IMR-90 (cell line): ENCODE measurements at regions not wholly inside any gene's neighbourhood (a gene's known extent, or its start where the extent isn't known, plus 50 kb on each side); places are given as distances from the start of the nearest gene placed in this dataset.

Experiments used
- ATAC-seq: fragments of 200-7000 bp; cut with Tn5 transposase; 2 replicates; pipeline ENCODE4 v1.9.1; 2020; ENCODE audit warnings: low read depth, mild to moderate bottlenecking, moderate library complexity
- BruUV-seq: library from RNA; stranded (reverse); fragments of 400-500 nt; replicated peaks from 2 replicates; lab custom pipeline; 2021; lab: Mats Ljungman, UMichigan
- CTCF ChIA-PET: fragments of 300-600 bp; formaldehyde crosslinking; extraction: SDS; loops from one replicate; lab custom pipeline; 2021; ENCODE audit warnings: antibody characterized with exemption; lab: Yijun Ruan, JAX
- POLR2A ChIA-PET: fragments of 300-600 bp; sonication (Branson Sonifier 250); formaldehyde crosslinking; loops from one replicate; lab custom pipeline; 2022; ENCODE audit warnings: antibody characterized with exemption; ENCODE audit not compliant: unreplicated experiment; lab: Charles Lee
- DNase-seq: peaks from one replicate; pipeline ENCODE4 v3.0.0; 2013
- H2AFZ ChIP-seq: replicated peaks from 2 replicates; pipeline ENCODE3; 2013; ENCODE audit warnings: low read length, mild to moderate bottlenecking; ENCODE audit not compliant: poor library complexity
- H2AK5ac ChIP-seq: 2 replicates; pipeline ENCODE4 v1.6.1; 2013; ENCODE audit warnings: low read depth, low read length, inconsistent platforms
- H2AK9ac ChIP-seq: replicated peaks from 2 replicates; pipeline ENCODE3; 2013; ENCODE audit warnings: mild to moderate bottlenecking, low read depth, low read length, moderate library complexity; ENCODE audit not compliant: poor library complexity
- H2BK120ac ChIP-seq: 2 replicates; pipeline ENCODE4 v1.6.1; 2013; ENCODE audit warnings: low read depth, low read length, inconsistent platforms
- H2BK15ac ChIP-seq: 3 replicates; pipeline ENCODE4 v1.6.1; 2013; ENCODE audit warnings: low read depth, low read length, inconsistent platforms
- H2BK20ac ChIP-seq: 2 replicates; pipeline ENCODE4 v1.6.1; 2013; ENCODE audit warnings: low read depth, mild to moderate bottlenecking, inconsistent platforms, low read length, moderate library complexity
- H2BK5ac ChIP-seq: 2 replicates; pipeline ENCODE4 v1.6.1; 2013; ENCODE audit warnings: mild to moderate bottlenecking, low read depth, low read length, inconsistent platforms; ENCODE audit not compliant: poor library complexity, severe bottlenecking
- H3K14ac ChIP-seq: replicated peaks from 2 replicates; pipeline ENCODE4 v1.6.1; 2013; ENCODE audit warnings: low read depth, low read length, inconsistent platforms
- H3K18ac ChIP-seq: 2 replicates; pipeline ENCODE4 v1.6.1; 2013; ENCODE audit warnings: low read depth, low read length, control low read depth
- H3K23ac ChIP-seq: 2 replicates; pipeline ENCODE4 v1.6.1; 2013; ENCODE audit warnings: low read depth, low read length, inconsistent platforms
- H3K27ac ChIP-seq: 2 replicates; pipeline ENCODE4 v1.5.1; 2013; ENCODE audit warnings: mild to moderate bottlenecking, control low read depth, low read length; ENCODE audit not compliant: insufficient read depth
- H3K27me3 ChIP-seq: 2 replicates; pipeline ENCODE4 v1.6.1; 2013; ENCODE audit warnings: low read length; ENCODE audit not compliant: control insufficient read depth, insufficient read depth
- H3K36me3 ChIP-seq: 2 replicates; pipeline ENCODE4 v1.6.1; 2013; ENCODE audit warnings: low read length, mixed read lengths; ENCODE audit not compliant: control insufficient read depth, insufficient read depth
- H3K4ac ChIP-seq: 2 replicates; pipeline ENCODE4 v1.6.1; 2013; ENCODE audit warnings: low read depth, low read length, inconsistent platforms
- H3K4me1 ChIP-seq: 2 replicates; pipeline ENCODE4 v1.6.1; 2013; ENCODE audit warnings: low read length, mixed read lengths; ENCODE audit not compliant: control insufficient read depth, insufficient read depth
- H3K4me2 ChIP-seq: 2 replicates; pipeline ENCODE4 v1.6.1; 2013; ENCODE audit warnings: low read depth, mild to moderate bottlenecking, control low read depth, low read length, moderate library complexity
- H3K4me3 ChIP-seq: 2 replicates; pipeline ENCODE4 v1.5.1; 2013; ENCODE audit warnings: low read depth, mild to moderate bottlenecking, control low read depth, low read length, moderate library complexity; ENCODE audit not compliant: insufficient read depth
- H3K56ac ChIP-seq: 2 replicates; pipeline ENCODE4 v1.6.1; 2013; ENCODE audit warnings: low read length, inconsistent platforms; ENCODE audit not compliant: insufficient read depth; ENCODE audit errors: extremely low read depth
- H3K79me1 ChIP-seq, 2 experiments: 2 replicates each; pipeline ENCODE4 v1.6.1; 2013; ENCODE audit warnings: low read length in 2 of 2, inconsistent platforms in 1 of 2, low read depth in 1 of 2
- H3K9ac ChIP-seq: 2 replicates; pipeline ENCODE4 v1.6.1; 2013; ENCODE audit warnings: low read depth, low read length, control low read depth
- H3K9me1 ChIP-seq: 2 replicates; pipeline ENCODE4 v1.6.1; 2013; ENCODE audit warnings: low read length, inconsistent platforms; ENCODE audit not compliant: insufficient read depth
- H3K9me3 ChIP-seq: 2 replicates; pipeline ENCODE4 v1.6.1; 2013; ENCODE audit warnings: low read length; ENCODE audit not compliant: control insufficient read depth, insufficient read depth
- H4K20me1 ChIP-seq: 2 replicates; pipeline ENCODE4 v1.6.1; 2013; ENCODE audit warnings: low read length, inconsistent platforms; ENCODE audit not compliant: insufficient read depth
- H4K5ac ChIP-seq: 2 replicates; pipeline ENCODE4 v1.6.1; 2013; ENCODE audit warnings: mild to moderate bottlenecking, low read depth, low read length, control low read depth
- H4K8ac ChIP-seq, 2 experiments: 2 replicates each; pipeline ENCODE4 v1.6.1; 2013; ENCODE audit warnings: low read depth in 2 of 2, low read length in 2 of 2, control low read depth in 1 of 2, inconsistent platforms in 1 of 2
- H4K91ac ChIP-seq: 2 replicates; pipeline ENCODE4 v1.6.1; 2013; ENCODE audit warnings: low read depth, low read length, inconsistent platforms; ENCODE audit not compliant: insufficient read depth
- BHLHE40 ChIP-seq: fragments of 150-350 bp; IDR thresholded peaks from 2 replicates; pipeline ENCODE4 v1.6.1; 2016; ENCODE audit warnings: mild to moderate bottlenecking, low read depth, low read length
- CEBPB ChIP-seq: IDR thresholded peaks from 2 replicates; pipeline ENCODE4 v1.6.1; 2012; ENCODE audit warnings: low read depth, low read length, improper control_type of control experiment
- CHD1 ChIP-seq: IDR thresholded peaks from 2 replicates; pipeline ENCODE4 v1.6.1; 2012; ENCODE audit warnings: low read depth, low read length, improper control_type of control experiment
- FOS ChIP-seq: fragments of 150-350 bp; IDR thresholded peaks from 2 replicates; pipeline ENCODE4 v1.6.1; 2016; ENCODE audit warnings: low read depth, low read length
- MXI1 ChIP-seq: IDR thresholded peaks from 2 replicates; pipeline ENCODE4 v1.6.1; 2012; ENCODE audit warnings: low read depth, mild to moderate bottlenecking, low read length, moderate library complexity, borderline replicate concordance
- POLR2A ChIP-seq: IDR thresholded peaks from 2 replicates; pipeline ENCODE4 v1.6.1; 2012; ENCODE audit warnings: mild to moderate bottlenecking, low read depth, low read length
- RAD21 ChIP-seq: IDR thresholded peaks from 2 replicates; pipeline ENCODE4 v1.6.1; 2012; ENCODE audit warnings: low read length, improper control_type of control experiment
- RFX5 ChIP-seq: IDR thresholded peaks from 2 replicates; pipeline ENCODE4 v1.8.0; 2012; ENCODE audit warnings: low read depth, mild to moderate bottlenecking, low read length, moderate library complexity
- SMC3 ChIP-seq: fragments of 150-350 bp; IDR thresholded peaks from 2 replicates; pipeline ENCODE4 v1.6.1; 2016; ENCODE audit warnings: low read depth, mild to moderate bottlenecking, antibody characterized with exemption, low read length, moderate library complexity
- WGBS, 2 experiments: methylation state at CpG; one replicate each; pipeline versions ENCODE4 v1.1.5 to v1.1.7; 2013; ENCODE audit warnings: missing lambda C conversion rate in 2 of 2; ENCODE audit not compliant: insufficient read length in 1 of 2; ENCODE audit errors: extremely low coverage in 2 of 2; 5-methylcytosine and 5-hydroxymethylcytosine counted together
- dilution Hi-C: fragments of 300-500 bp; cut with HindIII; formaldehyde crosslinking; loops from one replicate; pipeline ENCODE4 v1.14.3; 2018; ENCODE audit warnings: low sequenced_read_pairs; ENCODE audit not compliant: unreplicated experiment
- in situ Hi-C: fragments of 300-500 bp; cut with MboI; formaldehyde crosslinking; loops from 3 replicates; pipeline ENCODE4 v1.14.3; 2019; ENCODE audit warnings: low sequenced_read_pairs, inconsistent platforms, mixed read lengths
- intact Hi-C: fragments of 100-400 bp; cut with micrococcal nuclease; formaldehyde crosslinking; loops from 2 replicates; pipeline ENCODE4 v1.10.0; 2022
- TF ChIP-seq, protein P1 (sequence below): fragments of 150-350 bp; IDR thresholded peaks from 2 replicates; pipeline ENCODE4 v1.6.1; 2017; ENCODE audit warnings: mild to moderate bottlenecking, antibody characterized with exemption, low read length, low read depth
- TF ChIP-seq, protein P2 (sequence below): fragments of 150-350 bp; IDR thresholded peaks from 2 replicates; pipeline ENCODE4 v1.6.1; 2016; ENCODE audit warnings: low read depth, mild to moderate bottlenecking, low read length, moderate library complexity, borderline replicate concordance

DNA sequence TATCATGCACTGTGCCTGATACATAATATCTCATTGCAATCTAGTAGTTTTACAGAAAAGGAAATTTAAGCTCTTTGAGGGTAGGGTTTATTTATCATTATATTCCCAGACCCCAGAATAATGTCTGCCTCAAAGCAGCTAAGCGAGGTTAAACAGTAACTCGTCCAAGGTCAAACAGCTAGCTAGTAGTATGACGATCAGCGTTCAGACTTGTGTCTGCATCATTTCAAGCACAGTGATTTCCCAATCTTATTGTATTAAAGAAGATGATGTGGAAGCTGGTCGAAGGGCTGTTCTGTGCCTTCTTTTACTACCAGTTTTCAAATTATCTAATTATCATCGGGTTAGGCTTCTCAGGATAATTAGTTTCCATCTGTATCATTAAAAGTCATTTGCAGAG, 55.1 kb upstream of the NFIB start:
- no peak overlapping the region for H4K91ac ChIP-seq
- CTCF ChIA-PET = interaction anchor here (0.7 to 1.0 kb wide), 2 partner anchors 11 to 60 kb away, joined by 3 to 4 read pairs; no protein-coding TSS in a partner anchor

More for the DNA sequence above, 55.1 kb upstream of the NFIB start:
- no peak overlapping the region for H2BK5ac ChIP-seq
- no peak for DNase-seq
- H3K18ac ChIP-seq = no peak overlapping the region
- no peaks in the 10 kb centered on the region for H4K20me1 ChIP-seq
- no peak overlapping the region for H2AFZ ChIP-seq
- H3K27me3 ChIP-seq = peaks cover 3% of the 10 kb centered on the region; the same call in 1 of the 2 replicates
- H3K4me3 ChIP-seq = no peak overlapping the region
- no peak overlapping the region for H2BK20ac ChIP-seq
- BruUV-seq = no TSS peak
- no peak overlapping the region for H2BK15ac ChIP-seq
- H3K4me2 ChIP-seq = no peak overlapping the region
- H2BK120ac ChIP-seq = no peak overlapping the region
- H3K27ac ChIP-seq = no peak overlapping the region
- no peaks in the 10 kb centered on the region for H3K36me3 ChIP-seq
- peaks cover 10% of the 10 kb centered on the region for H3K4me1 ChIP-seq
- H3K23ac ChIP-seq = no peak overlapping the region
- dilution Hi-C loops (no loop called here), intact Hi-C loops (loop anchor here (5.0 kb wide), 1 partner anchor 53 kb away; no protein-coding TSS in a partner anchor), in situ Hi-C loops (no loop called here)
- no peak overlapping the region for H3K4ac ChIP-seq
- no peaks in the 10 kb centered on the region for H3K79me1 ChIP-seq
- no peak overlapping the region for H3K9ac ChIP-seq
- H2AK9ac ChIP-seq = no peak overlapping the region
- H2AK5ac ChIP-seq = no peak overlapping the region
- H3K14ac ChIP-seq = no peak overlapping the region
- H3K56ac ChIP-seq = no peak overlapping the region
- POLR2A ChIA-PET = no interaction called here
- WGBS, 2 experiments = no CpG with 5 or more reads among the region's 6 CpGs
- H4K5ac ChIP-seq = no peak overlapping the region
- H4K8ac ChIP-seq = no peak overlapping the region
- no peaks in the 10 kb centered on the region for H3K9me3 ChIP-seq
- H3K9me1 ChIP-seq = no peaks in the 10 kb centered on the region; the same call in 1 of the 2 replicates
- no peak for TF ChIP-seq SMC3
- no peak for TF ChIP-seq RAD21
- TF ChIP-seq CEBPB = no peak
- TF ChIP-seq, protein P1, sequence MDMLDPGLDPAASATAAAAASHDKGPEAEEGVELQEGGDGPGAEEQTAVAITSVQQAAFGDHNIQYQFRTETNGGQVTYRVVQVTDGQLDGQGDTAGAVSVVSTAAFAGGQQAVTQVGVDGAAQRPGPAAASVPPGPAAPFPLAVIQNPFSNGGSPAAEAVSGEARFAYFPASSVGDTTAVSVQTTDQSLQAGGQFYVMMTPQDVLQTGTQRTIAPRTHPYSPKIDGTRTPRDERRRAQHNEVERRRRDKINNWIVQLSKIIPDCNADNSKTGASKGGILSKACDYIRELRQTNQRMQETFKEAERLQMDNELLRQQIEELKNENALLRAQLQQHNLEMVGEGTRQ = no peak
- TF ChIP-seq RFX5 = no peak
- TF ChIP-seq, protein P2, sequence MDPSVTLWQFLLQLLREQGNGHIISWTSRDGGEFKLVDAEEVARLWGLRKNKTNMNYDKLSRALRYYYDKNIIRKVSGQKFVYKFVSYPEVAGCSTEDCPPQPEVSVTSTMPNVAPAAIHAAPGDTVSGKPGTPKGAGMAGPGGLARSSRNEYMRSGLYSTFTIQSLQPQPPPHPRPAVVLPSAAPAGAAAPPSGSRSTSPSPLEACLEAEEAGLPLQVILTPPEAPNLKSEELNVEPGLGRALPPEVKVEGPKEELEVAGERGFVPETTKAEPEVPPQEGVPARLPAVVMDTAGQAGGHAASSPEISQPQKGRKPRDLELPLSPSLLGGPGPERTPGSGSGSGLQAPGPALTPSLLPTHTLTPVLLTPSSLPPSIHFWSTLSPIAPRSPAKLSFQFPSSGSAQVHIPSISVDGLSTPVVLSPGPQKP = no peak
- TF ChIP-seq MXI1 = no peak
- TF ChIP-seq CHD1 = no peak
- no peak for TF ChIP-seq POLR2A
- TF ChIP-seq FOS = no peak
- TF ChIP-seq BHLHE40 = no peak
- ATAC-seq = no peak
